T-helper 1 cell treated with Interleukin-12 subunit alpha and Interleukin-12 subunit beta and Interleukin-4 antibody, amounts not matched to agents 30 ng/mL and 1 ng/mL, for 36 hours (primary cell): ENCODE measurements at regions not wholly inside any gene's neighbourhood (a gene's known extent, or its start where the extent isn't known, plus 50 kb on each side); places are given as distances from the start of the nearest gene placed in this dataset.
"Not testable (repeated sequence)": the region's sequence is repeated elsewhere in the genome, so short reads cannot be mapped to it uniquely, and the experiment has no call there.

Experiments used
- intact Hi-C: fragments of 100-400 bp; cut with micrococcal nuclease; formaldehyde crosslinking; loops from one replicate; pipeline ENCODE4 v1.15.1; 2024

DNA sequence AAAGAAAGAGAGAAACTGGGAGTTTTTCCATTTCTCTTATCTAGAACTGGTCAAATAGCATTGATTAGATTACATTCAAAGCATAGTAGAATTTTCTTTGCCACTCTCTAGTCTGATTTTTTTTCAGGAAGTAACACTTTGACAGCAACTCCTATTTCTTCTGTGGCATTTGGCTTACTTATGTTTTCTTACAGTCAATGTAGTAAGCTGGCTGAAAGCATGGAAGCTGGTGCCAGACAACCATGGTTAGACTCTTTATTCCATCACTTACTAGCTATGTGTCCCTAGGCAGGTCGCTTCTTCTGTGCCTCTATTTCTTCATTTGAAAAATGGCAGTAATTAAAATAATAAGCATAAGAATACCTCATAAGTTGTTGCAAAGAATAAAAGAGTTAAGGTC, 54.2 kb upstream of the OPRM1 start:
- intact Hi-C loops = no loop called here

DNA sequence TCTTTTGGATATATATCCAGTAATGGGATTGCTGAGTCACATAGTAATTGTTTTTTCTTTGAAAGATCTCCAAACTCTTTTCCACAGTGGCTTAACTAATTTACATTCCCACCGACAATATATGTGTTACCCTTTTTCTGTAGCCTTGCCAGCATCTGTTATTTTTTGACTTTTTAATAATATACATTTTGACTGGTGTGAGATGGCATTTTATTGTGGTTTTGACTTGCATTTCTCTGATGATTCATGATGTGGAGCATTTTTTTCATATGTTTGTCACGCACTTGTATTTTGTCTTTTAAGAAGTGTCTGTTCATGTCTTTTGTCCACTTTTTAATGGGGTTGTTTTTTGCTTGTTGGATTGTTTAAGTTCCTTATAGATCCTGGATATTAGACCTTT, 58.9 kb upstream of the OPRM1 start:
- intact Hi-C loops = no loop called here

GRCh38 chr6:153978911-153979548, 60.0 kb upstream of the OPRM1 start:
- intact Hi-C loops = not testable (repeated sequence)

DNA sequence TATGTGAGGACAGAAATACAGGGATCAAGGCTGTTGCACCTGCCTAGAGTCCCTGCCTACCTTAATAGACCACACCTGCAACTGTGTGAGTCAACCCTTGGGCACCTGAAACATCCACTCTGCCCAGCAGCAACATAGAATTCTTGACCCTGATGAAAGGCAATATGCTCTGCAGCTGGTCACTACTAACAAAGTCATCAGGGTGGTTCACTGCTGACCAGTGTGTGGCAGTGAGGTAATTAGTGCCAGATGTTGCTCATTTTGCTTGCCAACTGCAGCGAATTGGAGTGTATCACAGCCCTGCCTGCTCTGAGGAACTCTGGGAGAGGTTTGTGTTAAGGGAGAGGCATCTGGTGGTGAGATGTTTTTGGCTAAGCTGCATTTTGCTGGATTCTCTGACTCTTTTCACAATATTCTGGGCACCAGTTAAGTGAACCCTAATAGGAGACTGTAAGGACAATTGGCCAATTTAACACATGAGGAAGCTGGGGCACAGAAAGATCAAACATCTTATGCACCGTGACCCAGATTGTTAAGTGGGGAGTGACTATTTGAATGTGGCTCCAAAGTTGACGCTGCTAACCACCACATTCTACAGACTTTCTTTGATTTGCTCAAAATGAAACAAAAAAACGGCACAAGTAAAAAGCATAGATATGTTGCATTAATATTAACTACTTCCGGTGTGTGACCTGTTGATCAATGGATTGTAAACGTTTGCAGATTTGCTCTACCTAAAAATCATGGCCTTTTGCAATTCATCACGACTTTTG, 61.9 kb upstream of the OPRM1 start:
- intact Hi-C loops = no loop called here

DNA sequence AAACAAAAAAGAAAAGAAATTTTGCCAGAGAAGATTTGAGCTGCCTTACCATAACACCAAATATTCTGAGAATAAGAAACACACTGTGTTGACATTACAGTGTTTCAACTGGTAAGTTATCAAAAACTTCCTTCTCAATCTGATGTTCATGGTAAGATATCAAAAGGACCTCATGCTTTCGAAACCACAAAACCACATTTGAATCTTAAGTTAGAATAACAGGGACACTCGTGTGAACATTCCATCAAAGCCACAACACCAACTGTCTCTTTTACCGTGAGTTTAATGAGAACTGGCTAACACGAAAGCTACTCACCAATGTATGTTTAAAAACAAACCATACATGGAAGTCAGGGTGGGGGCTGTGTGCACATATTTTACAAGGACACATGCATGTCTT, 73.0 kb upstream of the OPRM1 start:
- intact Hi-C loops = no loop called here

DNA sequence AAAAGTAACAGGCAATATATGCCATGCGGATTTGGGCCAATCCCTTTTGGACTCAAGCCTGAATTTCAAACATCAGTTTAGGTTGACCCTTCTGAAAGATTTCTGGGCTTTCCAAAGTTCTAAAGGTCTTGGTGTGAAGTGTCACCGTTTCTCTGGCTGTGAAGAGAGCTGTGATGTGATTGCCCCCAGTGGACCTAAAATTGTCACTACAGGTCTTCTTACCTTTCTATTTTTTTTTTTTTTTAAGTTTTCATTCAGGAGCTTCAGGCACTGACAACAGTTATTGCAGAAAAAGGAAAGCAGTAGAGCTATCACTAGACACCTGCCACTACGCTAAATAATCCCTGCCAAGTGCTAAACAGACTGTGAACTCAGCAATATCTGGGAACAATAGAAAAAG, 75.7 kb upstream of the OPRM1 start:
- intact Hi-C loops = no loop called here

DNA sequence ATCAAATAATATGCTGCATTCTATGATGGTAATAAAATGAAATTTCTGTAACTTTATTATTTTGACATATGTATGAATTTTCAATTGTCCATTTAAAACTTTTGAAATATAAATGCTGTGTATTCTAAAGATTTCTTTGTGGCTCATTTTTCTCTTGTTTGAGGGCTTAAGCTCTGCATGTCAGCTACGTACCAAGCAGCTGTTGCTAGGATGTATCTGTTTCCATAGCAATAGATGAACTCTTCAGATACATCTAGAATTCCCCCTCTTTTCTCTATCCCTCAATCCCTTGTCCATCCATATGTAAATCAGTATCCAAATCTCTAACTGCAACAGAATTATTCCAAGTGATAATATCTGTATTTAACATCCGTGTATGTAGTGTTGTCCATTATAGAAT, 76.5 kb upstream of the OPRM1 start:
- intact Hi-C loops = no loop called here

GRCh38 chr6:153960741-153961140, 78.3 kb upstream of the OPRM1 start:
- intact Hi-C loops = no loop called here

- intact Hi-C loops = no loop called here
These were observed 78.8 kb upstream of the OPRM1 start for GRCh38 chr6:153960281-153960680.

DNA sequence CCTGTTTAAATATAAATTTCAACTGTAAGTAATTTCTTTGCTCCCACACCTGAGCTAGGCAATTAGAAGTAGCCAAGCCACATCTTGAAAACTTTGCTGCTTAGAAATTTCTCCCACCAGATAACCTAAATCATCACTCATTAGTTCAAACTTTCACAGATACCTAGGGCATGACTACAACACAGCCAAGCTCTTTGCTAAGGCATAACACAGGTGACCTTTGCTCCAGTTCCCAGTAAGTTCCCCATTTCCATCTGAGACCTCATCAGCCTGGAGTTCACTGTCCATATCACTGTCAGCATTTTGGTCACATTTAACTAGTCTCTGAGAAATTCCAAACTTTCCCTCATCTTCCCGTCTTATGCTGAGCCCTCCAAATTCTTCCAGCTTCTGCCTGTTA, 79.8 kb upstream of the OPRM1 start:
- intact Hi-C loops = no loop called here

DNA sequence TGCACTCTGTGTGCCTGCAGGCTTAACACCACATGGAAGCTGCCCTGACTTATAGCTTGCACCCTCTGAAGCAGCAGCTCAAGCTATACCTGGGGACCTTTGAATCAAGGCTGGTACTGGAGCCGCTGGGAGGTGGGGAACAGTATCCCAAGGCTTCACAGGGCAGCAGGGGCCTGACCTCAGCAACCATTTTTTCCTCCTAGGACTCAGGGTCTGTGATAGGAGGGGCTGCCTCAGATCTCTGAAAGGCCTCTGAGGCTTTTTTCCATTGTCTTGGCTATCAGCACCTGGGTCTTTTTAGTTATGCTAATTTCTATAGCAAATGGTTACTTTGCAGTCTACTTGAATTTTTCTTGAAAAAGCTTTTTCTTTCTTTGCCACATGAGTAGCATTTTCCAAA, 80.2 kb upstream of the OPRM1 start:
- intact Hi-C loops = no loop called here

GRCh38 chr6:153957394-153957793, 81.6 kb upstream of the OPRM1 start:
- intact Hi-C loops = no loop called here

DNA sequence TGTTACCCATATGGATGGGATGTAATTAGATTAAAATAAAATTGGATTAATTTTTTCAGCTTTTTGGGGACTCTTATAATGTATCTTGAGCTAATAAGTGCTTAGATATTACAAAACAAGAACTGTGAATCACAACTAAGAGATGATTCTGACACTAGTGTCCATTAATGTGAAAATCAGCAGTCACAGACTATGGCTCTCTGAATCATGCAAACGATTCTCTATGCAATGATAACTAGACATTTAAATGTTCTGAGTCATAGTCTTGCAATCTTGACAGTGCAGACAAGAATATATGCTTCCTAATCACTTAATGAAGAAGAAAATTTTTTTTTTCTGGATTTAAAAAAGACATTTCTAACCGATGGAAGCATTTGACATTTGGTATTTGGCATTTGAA, 82.2 kb upstream of the OPRM1 start:
- intact Hi-C loops = no loop called here

DNA sequence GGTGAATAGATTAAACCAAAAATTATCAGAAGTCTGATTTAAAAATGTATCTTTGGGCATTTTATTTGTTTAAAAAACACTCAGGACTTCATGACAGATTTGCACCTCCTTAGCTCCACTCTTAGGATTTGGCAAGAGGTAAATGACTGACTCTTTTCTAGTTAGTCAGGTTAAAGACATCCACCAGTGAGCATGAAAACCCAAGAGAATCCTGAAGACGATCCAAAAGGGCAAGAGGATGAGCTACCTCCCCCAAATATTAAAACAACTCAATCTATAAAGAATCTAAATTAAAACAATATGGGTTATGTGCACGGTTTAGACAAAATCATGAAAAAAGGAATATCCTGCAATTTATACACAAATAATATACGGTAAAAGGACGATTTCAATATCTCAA, 89.4 kb upstream of the OPRM1 start:
- intact Hi-C loops = no loop called here

DNA sequence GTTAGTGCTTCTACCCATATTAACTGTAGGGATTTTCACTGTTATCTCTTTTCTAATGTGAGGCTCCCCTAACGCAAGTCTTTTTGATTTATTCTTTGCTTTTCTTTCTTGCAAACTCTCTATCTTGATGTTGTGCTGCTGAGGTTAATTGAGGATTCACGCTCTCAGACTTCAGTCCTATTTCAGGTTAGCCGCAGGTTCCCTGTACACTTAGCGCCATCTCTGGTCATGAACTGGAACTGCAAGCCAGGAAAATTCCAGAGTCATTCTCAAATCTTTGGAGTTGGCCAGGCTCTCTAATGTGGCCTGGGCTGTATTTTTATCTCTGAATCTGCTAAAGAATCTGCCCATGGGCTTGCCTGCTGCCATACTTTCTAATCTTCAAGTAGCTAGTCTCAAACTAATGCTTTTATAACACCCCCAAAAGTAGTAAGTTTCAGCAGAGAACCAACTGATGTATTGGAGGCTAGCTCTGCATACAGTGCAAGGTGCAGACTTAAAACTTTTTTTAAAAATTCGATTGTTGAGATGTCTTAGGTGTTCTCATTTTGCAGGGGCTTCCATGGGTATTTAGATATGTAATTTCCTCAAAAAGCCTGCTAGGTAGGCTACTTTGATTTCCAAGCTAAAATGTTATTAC, 91.1 kb upstream of the OPRM1 start:
- intact Hi-C loops = loop anchor here (1.0 kb wide), 1 partner anchor 717 kb away; no protein-coding TSS in a partner anchor

DNA sequence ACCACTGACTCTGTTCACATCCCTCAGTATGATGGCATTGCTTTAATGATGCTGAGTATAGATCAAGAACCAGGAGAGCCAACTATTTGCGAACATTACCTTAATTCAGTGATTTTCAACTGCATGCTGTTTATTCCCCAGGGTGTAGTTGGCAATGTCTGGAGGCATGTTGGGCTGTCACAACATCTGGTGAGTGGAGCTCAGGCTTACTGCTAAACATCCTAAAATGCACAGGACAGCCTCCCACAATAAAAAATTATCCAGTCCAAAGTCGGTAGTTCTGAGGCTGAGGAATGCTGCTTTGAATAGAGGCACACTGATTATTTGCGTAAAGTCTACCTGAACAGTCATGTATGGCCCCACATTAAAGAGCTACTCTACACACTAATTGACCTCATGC, 94.8 kb upstream of the OPRM1 start:
- intact Hi-C loops = no loop called here

DNA sequence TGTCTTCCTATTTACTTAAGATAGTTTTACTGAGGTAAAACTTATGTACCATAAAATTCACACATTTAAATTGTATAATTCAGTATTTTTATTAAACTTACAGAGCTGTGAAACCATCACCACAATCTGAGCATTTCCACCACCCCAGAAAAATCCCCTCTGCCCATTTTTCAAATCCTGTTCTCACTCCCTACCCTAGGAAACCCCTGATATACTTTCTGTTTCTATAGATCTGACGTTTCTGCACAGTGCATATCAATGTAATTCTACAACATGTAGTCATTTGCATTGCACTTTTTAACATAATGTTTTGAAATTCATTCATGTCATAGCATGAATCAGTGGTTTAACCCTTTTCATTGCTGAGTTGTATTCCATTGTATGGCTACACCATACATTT, 96.7 kb upstream of the OPRM1 start:
- intact Hi-C loops = no loop called here

GRCh38 chr6:153941768-153942167, 97.3 kb upstream of the OPRM1 start:
- intact Hi-C loops = no loop called here

GRCh38 chr6:153938876-153939275, 100.2 kb upstream of the OPRM1 start:
- intact Hi-C loops = no loop called here

DNA sequence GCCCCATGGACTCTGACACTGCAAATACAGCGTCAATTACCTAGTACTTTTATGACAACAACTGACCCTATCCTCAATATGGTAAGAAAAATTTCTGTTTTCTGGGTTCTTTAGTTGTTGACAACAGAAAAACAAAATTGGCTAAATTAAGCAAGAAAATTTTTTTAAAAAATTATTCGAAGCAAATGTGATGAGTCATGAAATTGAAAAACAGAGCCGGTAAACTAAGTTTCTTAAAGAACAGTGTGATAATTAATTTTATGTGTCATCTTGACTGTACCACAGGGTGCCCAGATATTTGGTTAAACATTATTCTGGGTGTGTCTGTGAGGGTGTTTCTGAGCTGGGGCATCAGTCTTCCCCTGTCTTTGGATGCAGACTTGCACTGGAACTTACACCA, 107.6 kb upstream of the OPRM1 start:
- intact Hi-C loops = no loop called here

- intact Hi-C loops = no loop called here
These were observed 111.2 kb upstream of the OPRM1 start for GRCh38 chr6:153927867-153928266.

- intact Hi-C loops = no loop called here
These were observed 140.5 kb upstream of the OPRM1 start for GRCh38 chr6:153898360-153899059.
